Prostate gland (tissue), 2 donors: ENCODE measurements at regions not wholly inside any gene's neighbourhood (a gene's known extent, or its start where the extent isn't known, plus 50 kb on each side); places are given as distances from the start of the nearest gene placed in this dataset.

Experiments
- DNase-seq: peaks from one replicate; pipeline ENCODE4 v3.0.0-alpha.2; 2019; ENCODE audit warnings: low spot score
- H3K27ac ChIP-seq, 2 donors: fragments of 200-600 bp; sonication (generic); 2 replicates each; pipeline ENCODE4 v1.5.1; 2017 to 2019
- H3K27me3 ChIP-seq: fragments of 200-600 bp; sonication (generic); replicated peaks from 2 replicates; pipeline ENCODE4 v1.5.1; 2019; ENCODE audit not compliant: insufficient read depth
- H3K36me3 ChIP-seq, 2 donors: fragments of 200-600 bp; sonication (generic); 1 replicate in 1 of 2; 2 replicates in 1 of 2; pipeline versions ENCODE4 v1.5.1 to v1.8.1; 2017 to 2019
- H3K4me1 ChIP-seq: fragments of 200-600 bp; sonication (generic); replicated peaks from 2 replicates; pipeline ENCODE4 v1.5.1; 2019
- H3K4me3 ChIP-seq, 2 donors: fragments of 200-600 bp; sonication (generic); 2 replicates each; pipeline ENCODE4 v1.5.1; 2017 to 2019
- H3K9me3 ChIP-seq: fragments of 200-600 bp; sonication (generic); 2 replicates; pipeline ENCODE4 v1.5.1; 2017
- POLR2A ChIP-seq: fragments of 450-650 bp; IDR thresholded peaks from one replicate; pipeline ENCODE4 v1.6.1; 2016; ENCODE audit warnings: antibody characterized with exemption, mild to moderate bottlenecking
- POLR2AphosphoS5 ChIP-seq: sonication (generic); formaldehyde crosslinking; IDR thresholded peaks from one replicate; pipeline ENCODE4 v1.6.1; 2017; ENCODE audit warnings: antibody characterized with exemption
- WGBS: methylation state at CpG from one replicate; pipeline ENCODE4 v1.1.5; 2018; 5-methylcytosine and 5-hydroxymethylcytosine counted together
- intact Hi-C: fragments of 100-400 bp; cut with DNase I; formaldehyde crosslinking; loops from one replicate; pipeline ENCODE4 v1.14.2; 2022
- TF ChIP-seq, protein P1 (sequence below), 4 experiments: fragments of 200-600 bp in 2 of 4; fragments of 450-650 bp in 2 of 4; sonication (generic) in 2 of 4; IDR thresholded peaks; 1 replicate in 3 of 4; 2 replicates in 1 of 4; pipeline ENCODE4 v1.5.1; 2016 to 2019; ENCODE audit warnings: antibody characterized with exemption in 4 of 4, mild to moderate bottlenecking in 2 of 4, moderate library complexity in 2 of 4

DNA sequence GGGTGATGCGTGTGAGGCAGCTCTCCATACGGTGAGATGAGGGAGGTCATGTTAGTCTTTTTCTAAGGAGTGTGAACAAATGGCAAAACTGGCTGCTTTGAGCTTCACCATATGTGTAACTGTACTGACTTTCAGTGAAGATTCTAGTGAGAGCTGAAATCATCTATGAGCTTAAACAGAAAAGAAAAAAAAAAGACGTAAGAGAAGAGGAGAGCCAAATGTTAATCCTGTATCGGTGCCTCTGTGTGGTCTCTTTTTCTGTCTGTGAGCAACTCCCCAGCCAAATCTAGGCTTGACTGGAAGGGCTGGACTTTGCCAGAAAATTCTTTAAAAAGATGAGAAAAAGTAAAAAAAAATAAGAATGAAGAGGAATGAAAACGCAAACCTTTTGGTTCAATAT lies 209.7 kb upstream of the TUT7 start:
- Histone ChIP-seq H3K4me1 (no peaks in the 10 kb centered on the region), H3K27me3 (no peaks in the 10 kb centered on the region), H3K36me3 (no peaks in the 10 kb centered on the region), H3K27ac (no peak overlapping the region), H3K4me3 (no peak overlapping the region), H3K9me3 (no peaks in the 10 kb centered on the region)
- intact Hi-C loops: no loop called here
- WGBS: 34% methylated on average over 5 of the region's 5 CpGs
- DNase-seq: no peak
- TF ChIP-seq POLR2A: no peak
- TF ChIP-seq, protein P1, sequence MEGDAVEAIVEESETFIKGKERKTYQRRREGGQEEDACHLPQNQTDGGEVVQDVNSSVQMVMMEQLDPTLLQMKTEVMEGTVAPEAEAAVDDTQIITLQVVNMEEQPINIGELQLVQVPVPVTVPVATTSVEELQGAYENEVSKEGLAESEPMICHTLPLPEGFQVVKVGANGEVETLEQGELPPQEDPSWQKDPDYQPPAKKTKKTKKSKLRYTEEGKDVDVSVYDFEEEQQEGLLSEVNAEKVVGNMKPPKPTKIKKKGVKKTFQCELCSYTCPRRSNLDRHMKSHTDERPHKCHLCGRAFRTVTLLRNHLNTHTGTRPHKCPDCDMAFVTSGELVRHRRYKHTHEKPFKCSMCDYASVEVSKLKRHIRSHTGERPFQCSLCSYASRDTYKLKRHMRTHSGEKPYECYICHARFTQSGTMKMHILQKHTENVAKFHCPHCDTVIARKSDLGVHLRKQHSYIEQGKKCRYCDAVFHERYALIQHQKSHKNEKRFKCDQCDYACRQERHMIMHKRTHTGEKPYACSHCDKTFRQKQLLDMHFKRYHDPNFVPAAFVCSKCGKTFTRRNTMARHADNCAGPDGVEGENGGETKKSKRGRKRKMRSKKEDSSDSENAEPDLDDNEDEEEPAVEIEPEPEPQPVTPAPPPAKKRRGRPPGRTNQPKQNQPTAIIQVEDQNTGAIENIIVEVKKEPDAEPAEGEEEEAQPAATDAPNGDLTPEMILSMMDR (IDR thresholded peaks at IDR 0.05): no peak
- TF ChIP-seq POLR2AphosphoS5: no peak

DNA sequence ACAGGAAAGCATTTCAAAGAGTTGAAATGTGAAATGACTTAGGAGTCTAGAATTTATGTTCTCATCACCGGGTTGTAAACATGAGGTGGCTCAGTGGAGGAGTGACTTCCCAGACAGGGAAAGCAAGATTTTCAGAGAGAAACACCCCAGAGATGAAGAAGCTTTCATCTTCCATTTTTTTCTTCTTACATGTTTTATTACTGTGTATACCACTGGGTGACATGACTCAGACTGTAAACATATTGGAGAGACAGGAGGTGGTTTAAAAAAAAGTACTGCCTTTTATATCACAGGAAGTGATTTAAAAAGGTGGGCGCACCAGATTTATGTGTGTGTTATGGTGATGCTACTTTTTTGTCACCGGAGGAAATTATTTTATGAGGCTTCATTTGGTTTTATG lies 209.1 kb upstream of the TUT7 start:
- WGBS: 11% methylated on average over 3 of the region's 3 CpGs
- Histone ChIP-seq H3K9me3 (no peaks in the 10 kb centered on the region), H3K27me3 (no peaks in the 10 kb centered on the region), H3K27ac (no peak overlapping the region), H3K4me3 (no peak overlapping the region), H3K4me1 (no peaks in the 10 kb centered on the region), H3K36me3 (no peaks in the 10 kb centered on the region)
- DNase-seq: no peak
- TF ChIP-seq POLR2AphosphoS5 (no peak), POLR2A (no peak)
- TF ChIP-seq, protein P1 (IDR thresholded peaks at IDR 0.05): no peak
- intact Hi-C loops: no loop called here

DNA sequence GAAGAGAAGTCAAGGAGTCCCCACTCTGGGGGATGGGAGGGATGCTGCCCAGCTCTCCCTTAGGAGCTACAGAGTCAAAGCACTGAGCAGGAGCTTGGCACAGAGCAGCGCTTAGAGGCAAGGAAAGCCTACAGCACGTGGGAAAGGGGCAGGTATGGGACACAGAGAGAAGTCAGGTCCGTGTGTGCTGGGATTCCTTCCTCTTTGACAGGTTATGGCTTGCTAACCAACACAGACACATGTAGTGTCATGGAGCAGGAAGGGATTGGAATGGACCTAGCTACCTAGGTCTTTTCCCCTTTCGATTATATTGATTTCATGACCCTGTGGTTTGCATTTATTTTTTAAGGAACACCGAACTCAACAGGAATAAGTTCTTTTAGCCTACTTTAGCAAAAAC lies 208.5 kb upstream of the TUT7 start:
- no peaks in the 10 kb centered on the region for H3K4me1 ChIP-seq
- intact Hi-C loops: no loop called here
- H3K9me3 ChIP-seq: no peaks in the 10 kb centered on the region
- no peak overlapping the region for H3K27ac ChIP-seq
- WGBS: 49% methylated on average over 5 of the region's 5 CpGs
- TF ChIP-seq POLR2A (no peak), POLR2AphosphoS5 (no peak)
- TF ChIP-seq, protein P1 (IDR thresholded peaks at IDR 0.05): no peak
- H3K4me3 ChIP-seq: no peak overlapping the region
- DNase-seq: no peak
- no peaks in the 10 kb centered on the region for H3K27me3 ChIP-seq
- H3K36me3 ChIP-seq: no peaks in the 10 kb centered on the region

DNA sequence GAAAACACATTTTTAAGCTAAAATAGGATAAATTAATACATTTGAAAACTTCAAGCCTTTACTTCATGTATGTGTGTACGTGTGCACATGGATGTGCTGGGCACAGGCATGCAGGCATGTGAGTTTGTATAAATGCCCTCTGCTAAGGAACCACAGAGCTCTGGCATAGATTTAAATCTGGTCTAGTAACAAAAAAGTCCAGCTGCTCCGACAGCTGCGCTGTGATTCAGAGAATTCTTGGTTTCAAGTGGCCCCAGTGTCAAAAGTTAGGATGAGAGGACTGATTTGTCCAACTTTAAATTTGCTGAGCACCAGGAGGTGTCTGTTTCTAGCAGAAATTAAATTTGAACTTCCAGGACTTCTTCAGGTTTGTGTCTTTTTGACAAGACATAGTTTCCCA lies 203.7 kb upstream of the TUT7 start:
- intact Hi-C loops: no loop called here
- no peaks in the 10 kb centered on the region for H3K36me3 ChIP-seq
- WGBS: 94% methylated on average over 3 of the region's 3 CpGs
- TF ChIP-seq POLR2AphosphoS5 (no peak), POLR2A (no peak)
- TF ChIP-seq, protein P1 (IDR thresholded peaks at IDR 0.05): no peak
- H3K9me3 ChIP-seq: no peaks in the 10 kb centered on the region
- no peaks in the 10 kb centered on the region for H3K4me1 ChIP-seq
- no peak overlapping the region for H3K4me3 ChIP-seq
- H3K27me3 ChIP-seq: no peaks in the 10 kb centered on the region
- H3K27ac ChIP-seq: no peak overlapping the region
- DNase-seq: no peak

DNA sequence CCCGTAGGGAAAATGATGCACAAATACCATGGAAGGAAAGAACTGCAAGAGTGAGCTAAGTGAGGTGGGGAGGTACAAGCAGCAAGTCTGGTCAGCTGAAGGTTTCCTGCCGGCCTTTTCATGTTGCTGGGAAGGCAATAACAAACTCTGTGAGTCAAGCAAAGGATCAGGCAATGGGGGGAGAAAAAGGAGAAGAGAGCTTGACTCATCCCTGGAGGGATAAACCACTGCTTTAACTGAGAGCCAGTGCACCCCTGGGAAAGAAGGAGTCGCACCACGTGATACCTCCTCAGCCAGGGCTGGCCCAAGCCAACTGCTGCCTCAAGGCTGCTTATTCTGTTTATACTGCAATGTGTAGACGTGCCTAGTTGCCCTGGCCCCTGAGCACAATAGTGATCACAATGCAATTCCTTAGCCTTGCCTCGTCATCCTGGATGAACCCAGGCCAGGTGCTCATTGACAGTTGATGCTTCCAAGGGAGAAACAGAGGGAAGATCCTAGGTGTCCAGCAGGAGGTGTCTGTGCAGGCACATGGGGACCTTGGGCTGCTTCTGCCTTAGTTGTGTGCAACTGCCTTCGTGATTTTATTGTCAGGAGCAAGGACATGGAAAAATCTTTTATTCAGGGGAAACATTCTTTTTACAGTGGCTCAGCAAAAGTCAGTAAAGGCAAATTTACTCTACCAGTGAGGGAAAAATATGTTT lies 203.0 kb upstream of the TUT7 start:
- TF ChIP-seq, protein P1 (IDR thresholded peaks at IDR 0.05): no peak
- TF ChIP-seq POLR2AphosphoS5: no peak
- no peak for TF ChIP-seq POLR2A
- H3K27me3 ChIP-seq: no peaks in the 10 kb centered on the region
- intact Hi-C loops: no loop called here
- no peak overlapping the region for H3K4me3 ChIP-seq
- H3K4me1 ChIP-seq: no peaks in the 10 kb centered on the region
- DNase-seq: no peak
- H3K9me3 ChIP-seq: no peaks in the 10 kb centered on the region
- H3K27ac ChIP-seq: no peak overlapping the region
- 48% methylated on average over 7 of the region's 7 CpGs for WGBS
- no peaks in the 10 kb centered on the region for H3K36me3 ChIP-seq
